H1 (cell line): ENCODE measurements at regions not wholly inside any gene's neighbourhood (a gene's known extent, or its start where the extent isn't known, plus 50 kb on each side); places are given as distances from the start of the nearest gene placed in this dataset.

Source experiments
- CTCF ChIA-PET: fragments of 300-600 bp; sonication (Branson Sonifier 250); formaldehyde crosslinking; loops from one replicate; lab custom pipeline; 2021; ENCODE audit not compliant: partially characterized antibody; lab: Charles Lee
- POLR2A ChIA-PET: fragments of 300-600 bp; sonication (Branson Sonifier 250); formaldehyde crosslinking; loops from one replicate; lab custom pipeline; 2021; ENCODE audit warnings: inconsistent platforms; ENCODE audit not compliant: partially characterized antibody; lab: Charles Lee
- DNase-seq, 2 experiments: peaks; one replicate each; pipeline versions ENCODE4 v3.0.0 to v3.0.0-alpha.2; 2010 to 2022; ENCODE audit warnings: low spot score in 2 of 2, low read depth in 1 of 2, mixed read lengths in 1 of 2
- FAIRE-seq: peaks from 2 replicates; lab custom pipeline; 2011; peaks lifted over from hg19 to GRCh38; lab: Jason Lieb, UNC
- H2AFZ ChIP-seq: 2 replicates; pipeline ENCODE4 v1.8.1; 2012; ENCODE audit warnings: low read length, inconsistent platforms
- H2AK5ac ChIP-seq: 2 replicates; pipeline ENCODE4 v1.6.1; 2013; ENCODE audit warnings: low read depth, low read length
- H2BK120ac ChIP-seq: replicated peaks from 2 replicates; pipeline ENCODE3; 2013; ENCODE audit warnings: low read depth, low read length, inconsistent platforms
- H2BK12ac ChIP-seq: 2 replicates; pipeline ENCODE4 v1.6.1; 2013; ENCODE audit warnings: low read depth, low read length
- H2BK15ac ChIP-seq: 2 replicates; pipeline ENCODE4 v1.6.1; 2013; ENCODE audit warnings: low read length
- H2BK20ac ChIP-seq: 2 replicates; pipeline ENCODE4 v1.6.1; 2013; ENCODE audit warnings: low read length
- H2BK5ac ChIP-seq: 2 replicates; pipeline ENCODE4 v1.6.1; 2013; ENCODE audit warnings: low read depth, low read length
- H3K14ac ChIP-seq: 2 replicates; pipeline ENCODE4 v1.6.1; 2013; ENCODE audit warnings: inconsistent platforms; ENCODE audit not compliant: insufficient read length
- H3K18ac ChIP-seq: 2 replicates; pipeline ENCODE4 v1.6.1; 2013; ENCODE audit warnings: low read length; ENCODE audit errors: extremely low read depth
- H3K23ac ChIP-seq: 2 replicates; pipeline ENCODE4 v1.6.1; 2013; ENCODE audit warnings: inconsistent platforms; ENCODE audit not compliant: insufficient read length
- H3K23me2 ChIP-seq: 2 replicates; pipeline ENCODE4 v1.6.1; 2013; ENCODE audit warnings: low read depth, low read length
- H3K27ac ChIP-seq: 2 replicates; pipeline ENCODE4 v1.6.1; 2011; ENCODE audit warnings: low read depth, low read length, inconsistent platforms
- H3K27me3 ChIP-seq, 4 experiments: replicated peaks in 1 of 4; 1 replicate in 1 of 4; 2 replicates in 3 of 4; pipeline versions ENCODE4 v1.6.1 to v1.8.1; 2011 to 2013; ENCODE audit warnings: low read length in 3 of 4, mild to moderate bottlenecking in 3 of 4, inconsistent platforms in 2 of 4, mixed read lengths in 2 of 4, moderate library complexity in 1 of 4; ENCODE audit not compliant: control insufficient read depth in 3 of 4, insufficient read depth in 3 of 4; ENCODE audit errors: extremely low read depth in 1 of 4
- H3K36me3 ChIP-seq, 4 experiments: 2 replicates each; pipeline versions ENCODE4 v1.6.1 to v1.8.1; 2011 to 2013; ENCODE audit warnings: mild to moderate bottlenecking in 4 of 4, low read length in 3 of 4, moderate library complexity in 2 of 4, control low read depth in 1 of 4, inconsistent platforms in 1 of 4; ENCODE audit not compliant: insufficient read depth in 4 of 4, control insufficient read depth in 2 of 4
- H3K4ac ChIP-seq: replicated peaks from 2 replicates; pipeline ENCODE3; 2013; ENCODE audit warnings: low read length, low read depth, mixed read lengths, inconsistent platforms; ENCODE audit not compliant: insufficient read length
- H3K4me1 ChIP-seq, 4 experiments: replicated peaks in 1 of 4; 1 replicate in 1 of 4; 2 replicates in 3 of 4; pipeline versions ENCODE4 v1.6.1 to v1.8.1; 2011 to 2013; ENCODE audit warnings: low read length in 3 of 4, inconsistent platforms in 2 of 4, mixed read lengths in 1 of 4; ENCODE audit not compliant: insufficient read depth in 4 of 4, control insufficient read depth in 3 of 4
- H3K4me2 ChIP-seq, 2 experiments: 2 replicates each; pipeline versions ENCODE4 v1.6.1 to v1.8.1; 2011 to 2013; ENCODE audit warnings: low read depth in 2 of 2, low read length in 2 of 2, control low read depth in 1 of 2, inconsistent platforms in 1 of 2, mild to moderate bottlenecking in 1 of 2; ENCODE audit not compliant: insufficient read depth in 1 of 2
- H3K4me3 ChIP-seq, 4 experiments: fragments of 200-600, 300-600 bp in 1 of 4; sonication (generic), shearing (Covaris generic), sonication (Bioruptor Twin) in 1 of 4; 2 replicates each; pipeline versions ENCODE4 v1.5.1 to v1.8.1; 2011 to 2016; ENCODE audit warnings: low read length in 4 of 4, low read depth in 3 of 4, control low read depth in 2 of 4, inconsistent platforms in 2 of 4, mild to moderate bottlenecking in 2 of 4, mixed read lengths in 1 of 4, moderate library complexity in 1 of 4; ENCODE audit not compliant: insufficient read depth in 2 of 4; ENCODE audit errors: extremely low read depth in 1 of 4
- H3K56ac ChIP-seq: replicated peaks from 2 replicates; pipeline ENCODE3; 2013; ENCODE audit warnings: low read depth, mild to moderate bottlenecking, mixed read lengths, low read length, inconsistent platforms; ENCODE audit not compliant: insufficient read length
- H3K79me1 ChIP-seq: 2 replicates; pipeline ENCODE4 v1.6.1; 2013; ENCODE audit warnings: low read depth, low read length, control low read depth
- H3K79me2 ChIP-seq, 2 experiments: 2 replicates each; pipeline versions ENCODE4 v1.6.1 to v1.8.1; 2012 to 2013; ENCODE audit warnings: low read length in 2 of 2, mild to moderate bottlenecking in 2 of 2, inconsistent platforms in 1 of 2; ENCODE audit not compliant: insufficient read depth in 2 of 2, control insufficient read depth in 1 of 2
- H3K9ac ChIP-seq, 4 experiments: replicated peaks in 1 of 4; 1 replicate in 1 of 4; 2 replicates in 3 of 4; pipeline versions ENCODE4 v1.6.1 to v1.8.1; 2011 to 2013; ENCODE audit warnings: low read depth in 3 of 4, low read length in 3 of 4, control low read depth in 2 of 4, mild to moderate bottlenecking in 2 of 4, moderate library complexity in 2 of 4, inconsistent platforms in 1 of 4; ENCODE audit errors: extremely low read depth in 1 of 4
- H3K9me3 ChIP-seq, 2 experiments: 2 replicates each; pipeline versions ENCODE4 v1.6.1 to v1.8.1; 2012 to 2013; ENCODE audit warnings: mild to moderate bottlenecking in 2 of 2, moderate library complexity in 2 of 2, control low read depth in 1 of 2, inconsistent platforms in 1 of 2, low read depth in 1 of 2, low read length in 1 of 2, mixed read lengths in 1 of 2; ENCODE audit not compliant: insufficient read depth in 2 of 2
- H4K20me1 ChIP-seq, 2 experiments: replicated peaks in 1 of 2; 2 replicates each; pipeline versions ENCODE3 to v1.8.1; 2011 to 2013; ENCODE audit warnings: inconsistent platforms in 2 of 2, low read length in 2 of 2, mild to moderate bottlenecking in 1 of 2; ENCODE audit not compliant: insufficient read depth in 2 of 2, control insufficient read depth in 1 of 2
- H4K5ac ChIP-seq: 2 replicates; pipeline ENCODE4 v1.6.1; 2013; ENCODE audit warnings: low read length, low read depth, mixed read lengths, inconsistent platforms; ENCODE audit not compliant: insufficient read length
- H4K8ac ChIP-seq: 2 replicates; pipeline ENCODE4 v1.8.0; 2013; ENCODE audit warnings: mild to moderate bottlenecking, moderate library complexity, low read length, inconsistent platforms; ENCODE audit not compliant: insufficient read depth; ENCODE audit errors: extremely low read depth
- H4K91ac ChIP-seq: replicated peaks from 2 replicates; pipeline ENCODE3; 2013; ENCODE audit warnings: low read length, mixed read lengths, inconsistent platforms; ENCODE audit not compliant: insufficient read length
- CREB1 ChIP-seq: IDR thresholded peaks from 2 replicates; pipeline ENCODE4 v1.6.1; 2012; ENCODE audit warnings: inconsistent platforms
- RAD21 ChIP-seq, 2 experiments: IDR thresholded peaks in 1 of 2; conservative IDR thresholded peaks in 1 of 2; 2 replicates each; pipeline ENCODE4 v1.6.1; 2011; ENCODE audit warnings: low read depth in 2 of 2, low read length in 2 of 2, improper control_type of control experiment in 1 of 2, inconsistent platforms in 1 of 2, mild to moderate bottlenecking in 1 of 2, moderate library complexity in 1 of 2
- RBBP5 ChIP-seq: IDR thresholded peaks from 2 replicates; pipeline ENCODE4 v1.7.1; 2012; ENCODE audit warnings: low read depth, mild to moderate bottlenecking, inconsistent platforms, low read length, moderate library complexity, borderline replicate concordance
- SRF ChIP-seq: IDR thresholded peaks from 2 replicates; pipeline ENCODE4 v1.6.1; 2011; ENCODE audit warnings: mild to moderate bottlenecking, low read depth, low read length, moderate library complexity
- YY1 ChIP-seq: IDR thresholded peaks from 2 replicates; pipeline ENCODE4 v1.6.1; 2011; ENCODE audit warnings: low read depth, mild to moderate bottlenecking, low read length
- ZNF274 ChIP-seq: IDR thresholded peaks from 2 replicates; pipeline ENCODE4 v1.7.0; 2012; ENCODE audit warnings: low read length, borderline replicate concordance; ENCODE audit errors: extremely low read depth
- TF ChIP-seq, protein P1 (sequence below): IDR thresholded peaks from 2 replicates; pipeline ENCODE4 v1.6.1; 2011; ENCODE audit warnings: low read length, improper control_type of control experiment

- Histone ChIP-seq H2BK12ac (no peak overlapping the region), H3K79me1 (no peaks in the 10 kb centered on the region), H2AK5ac (no peak overlapping the region), H3K36me3 (no peaks in the 10 kb centered on the region), H3K4me1 (peaks cover 0 to 10% (median 7%) of the 10 kb centered on the region in 4 experiments; a peak in 6 of 7 replicates), H3K56ac (no peak overlapping the region), H3K4me2 (no peak overlapping the region), H4K20me1 (no peaks in the 10 kb centered on the region), H2BK20ac (no peak overlapping the region), H3K27me3 (no peaks in the 10 kb centered on the region)
- DNase-seq (no peak), FAIRE-seq (no peak)
- TF ChIP-seq RBBP5, result no peak
- TF ChIP-seq, protein P1, sequence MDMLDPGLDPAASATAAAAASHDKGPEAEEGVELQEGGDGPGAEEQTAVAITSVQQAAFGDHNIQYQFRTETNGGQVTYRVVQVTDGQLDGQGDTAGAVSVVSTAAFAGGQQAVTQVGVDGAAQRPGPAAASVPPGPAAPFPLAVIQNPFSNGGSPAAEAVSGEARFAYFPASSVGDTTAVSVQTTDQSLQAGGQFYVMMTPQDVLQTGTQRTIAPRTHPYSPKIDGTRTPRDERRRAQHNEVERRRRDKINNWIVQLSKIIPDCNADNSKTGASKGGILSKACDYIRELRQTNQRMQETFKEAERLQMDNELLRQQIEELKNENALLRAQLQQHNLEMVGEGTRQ, result no peak
- TF ChIP-seq RAD21 (IDR thresholded peaks at IDR 0.05 in 1 of 2, conservative IDR thresholded peaks at IDR 0.05 in 1 of 2; ENCODE audit: low read depth in 2 of 2, low read length in 2 of 2), result no peak
- TF ChIP-seq CREB1, result no peak
- TF ChIP-seq YY1, result no peak
- no peak for TF ChIP-seq ZNF274
- TF ChIP-seq SRF, result no peak
- TF ChIP-seq, all 59 proteins: peak for 0
- Histone ChIP-seq H3K9me3 (no peaks in the 10 kb centered on the region), H4K8ac (no peak overlapping the region), H2BK15ac (no peak overlapping the region), H4K5ac (no peak overlapping the region), H3K23me2 (no peaks in the 10 kb centered on the region), H3K27ac (no peak overlapping the region), H3K9ac (no peak overlapping the region), H2BK120ac (no peak overlapping the region), H3K4ac (no peak overlapping the region), H3K14ac (no peak overlapping the region), H2AFZ (no peak overlapping the region), H3K23ac (no peak overlapping the region), H3K18ac (no peak overlapping the region), H2BK5ac (no peak overlapping the region), H4K91ac (no peak overlapping the region), H3K79me2 (no peaks in the 10 kb centered on the region), H3K4me3 (no peak overlapping the region)
- ChIA-PET CTCF (no interaction called here), POLR2A (interaction anchor here (0.5 kb wide), 1 partner anchor 40 kb away, joined by 5 read pairs; no protein-coding TSS in a partner anchor)
These were observed 686.2 kb downstream of the METTL15 start for GRCh38 chr11:28794405-28794804.
